ENCODE measurements at regions not wholly inside any gene's neighbourhood (a gene's known extent, or its start where the extent isn't known, plus 50 kb on each side); places are given as distances from the start of the nearest gene placed in this dataset.

DNA sequence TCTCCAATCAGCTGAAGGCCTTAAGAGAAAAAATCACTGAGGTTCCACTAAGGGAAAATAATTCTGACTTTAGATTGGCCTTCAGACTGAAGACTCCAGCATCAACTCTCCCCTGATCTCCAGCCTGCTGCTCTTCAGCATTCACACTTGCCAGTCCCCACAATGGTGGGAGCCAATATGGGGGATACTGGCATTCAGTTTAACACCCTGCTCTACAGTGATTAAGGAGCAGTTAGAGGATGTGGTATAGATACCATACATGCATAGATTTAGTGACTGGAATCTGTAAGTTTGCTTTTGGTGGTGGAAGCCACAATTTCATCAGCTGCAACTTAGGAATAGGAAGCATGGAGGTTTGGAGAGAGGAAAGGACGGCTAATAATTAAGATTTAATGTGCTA lies 2017.7 kb upstream of the CDH6 start:
- no peaks in the 10 kb centered on the region for H3K9me1 ChIP-seq (replicated peaks; ENCODE audit: control insufficient read depth, extremely low read depth, insufficient read depth, low read length)
- no peak overlapping the region for H3K27ac ChIP-seq (ENCODE audit: insufficient read depth, low read depth, low read length)
- intact Hi-C loops (cut with micrococcal nuclease) = no loop called here
- H2AFZ ChIP-seq (ENCODE audit: low read depth, low read length) = no peak overlapping the region
- dilution Hi-C loops (cut with MboI; ENCODE audit: extremely low pct_ligation_motif_present, low sequenced_read_pairs) = no loop called here
- ChIA-PET CTCF (no interaction called here), POLR2A (no interaction called here)
- H3K79me2 ChIP-seq (ENCODE audit: control insufficient read depth, insufficient read depth, low read length) = no peaks in the 10 kb centered on the region
- peaks cover 5% of the 10 kb centered on the region for H3K9me3 ChIP-seq (replicated peaks; ENCODE audit: control insufficient read depth, insufficient read depth, low read length)
- TF ChIP-seq MYC (IDR thresholded peaks at IDR 0.05; ENCODE audit: low read depth, low read length) (no peak), GATA2 (IDR thresholded peaks at IDR 0.05; ENCODE audit: insufficient read depth, insufficient read length, low read depth, low read length) (no peak), POLR2A (IDR thresholded peaks at IDR 0.05; ENCODE audit: low read depth, low read length) (no peak), POLR2AphosphoS5 (IDR thresholded peaks at IDR 0.05; ENCODE audit: insufficient read depth, low read depth, low read length) (no peak), FOS (IDR thresholded peaks at IDR 0.05; ENCODE audit: borderline replicate concordance, insufficient read depth, low read length) (no peak), EZH2 (IDR thresholded peaks at IDR 0.05; ENCODE audit: borderline replicate concordance, low read depth, low read length, severe bottlenecking) (no peak), JUN (IDR thresholded peaks at IDR 0.05; ENCODE audit: borderline replicate concordance, insufficient read depth, insufficient read length, low read depth) (no peak)
- TF ChIP-seq, protein P1, sequence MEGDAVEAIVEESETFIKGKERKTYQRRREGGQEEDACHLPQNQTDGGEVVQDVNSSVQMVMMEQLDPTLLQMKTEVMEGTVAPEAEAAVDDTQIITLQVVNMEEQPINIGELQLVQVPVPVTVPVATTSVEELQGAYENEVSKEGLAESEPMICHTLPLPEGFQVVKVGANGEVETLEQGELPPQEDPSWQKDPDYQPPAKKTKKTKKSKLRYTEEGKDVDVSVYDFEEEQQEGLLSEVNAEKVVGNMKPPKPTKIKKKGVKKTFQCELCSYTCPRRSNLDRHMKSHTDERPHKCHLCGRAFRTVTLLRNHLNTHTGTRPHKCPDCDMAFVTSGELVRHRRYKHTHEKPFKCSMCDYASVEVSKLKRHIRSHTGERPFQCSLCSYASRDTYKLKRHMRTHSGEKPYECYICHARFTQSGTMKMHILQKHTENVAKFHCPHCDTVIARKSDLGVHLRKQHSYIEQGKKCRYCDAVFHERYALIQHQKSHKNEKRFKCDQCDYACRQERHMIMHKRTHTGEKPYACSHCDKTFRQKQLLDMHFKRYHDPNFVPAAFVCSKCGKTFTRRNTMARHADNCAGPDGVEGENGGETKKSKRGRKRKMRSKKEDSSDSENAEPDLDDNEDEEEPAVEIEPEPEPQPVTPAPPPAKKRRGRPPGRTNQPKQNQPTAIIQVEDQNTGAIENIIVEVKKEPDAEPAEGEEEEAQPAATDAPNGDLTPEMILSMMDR (IDR thresholded peaks at IDR 0.05; ENCODE audit: extremely low read depth in 1 of 2, insufficient read depth in 1 of 2, low read depth in 1 of 2, low read length in 2 of 2) = no peak
- H3K27me3 ChIP-seq (ENCODE audit: control insufficient read depth in 2 of 2, insufficient read depth in 2 of 2, low read length in 2 of 2) = no peaks in the 10 kb centered on the region
- no peak overlapping the region for H3K4me2 ChIP-seq (ENCODE audit: insufficient read depth, low read length)
- no peaks in the 10 kb centered on the region for H3K4me1 ChIP-seq (ENCODE audit: control insufficient read depth, extremely low read depth, insufficient read depth, low read length)
- no peak overlapping the region for H3K4me3 ChIP-seq (replicated peaks in 1 of 3; ENCODE audit: insufficient read depth in 1 of 3, low read depth in 1 of 3, low read length in 3 of 3)
- FAIRE-seq = no peak
- no peaks in the 10 kb centered on the region for H3K36me3 ChIP-seq (ENCODE audit: control insufficient read depth in 2 of 2, extremely low read depth in 1 of 2, insufficient read depth in 2 of 2, low read length in 2 of 2)
- H4K20me1 ChIP-seq (replicated peaks; ENCODE audit: control insufficient read depth, extremely low read depth, insufficient read depth, low read length) = no peaks in the 10 kb centered on the region
- no peak for DNase-seq (ENCODE audit: low read depth, low spot score)
- no TSS peak for BruUV-seq (replicated peaks)
- H3K9ac ChIP-seq (replicated peaks; ENCODE audit: extremely low read depth, insufficient read depth, low read length) = no peak overlapping the region

All from endothelial cell of umbilical vein (primary cell).